ENCODE measurements at regions not wholly inside any gene's neighbourhood (a gene's known extent, or its start where the extent isn't known, plus 50 kb on each side); places are given as distances from the start of the nearest gene placed in this dataset.

DNA sequence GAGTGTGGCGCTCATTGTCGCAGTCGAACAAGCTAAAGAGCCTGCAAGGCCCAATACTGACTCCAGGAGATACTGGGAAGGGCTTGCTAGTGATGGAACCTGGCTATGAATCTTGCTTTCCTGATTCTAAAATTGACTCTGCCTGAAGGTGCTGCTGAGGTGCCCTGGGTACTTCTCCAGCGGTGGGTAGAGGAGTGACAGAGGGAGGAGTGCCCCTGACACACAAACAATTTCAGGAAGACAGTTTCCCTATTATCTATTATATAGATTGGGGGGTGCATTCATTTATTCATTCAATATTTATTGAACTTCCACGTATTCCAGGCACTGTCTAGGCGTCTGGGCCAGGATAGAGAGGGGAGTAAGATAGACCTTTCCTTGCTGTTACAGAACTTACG, 339.2 kb upstream of the GATB start:
- TF ChIP-seq, protein P1, sequence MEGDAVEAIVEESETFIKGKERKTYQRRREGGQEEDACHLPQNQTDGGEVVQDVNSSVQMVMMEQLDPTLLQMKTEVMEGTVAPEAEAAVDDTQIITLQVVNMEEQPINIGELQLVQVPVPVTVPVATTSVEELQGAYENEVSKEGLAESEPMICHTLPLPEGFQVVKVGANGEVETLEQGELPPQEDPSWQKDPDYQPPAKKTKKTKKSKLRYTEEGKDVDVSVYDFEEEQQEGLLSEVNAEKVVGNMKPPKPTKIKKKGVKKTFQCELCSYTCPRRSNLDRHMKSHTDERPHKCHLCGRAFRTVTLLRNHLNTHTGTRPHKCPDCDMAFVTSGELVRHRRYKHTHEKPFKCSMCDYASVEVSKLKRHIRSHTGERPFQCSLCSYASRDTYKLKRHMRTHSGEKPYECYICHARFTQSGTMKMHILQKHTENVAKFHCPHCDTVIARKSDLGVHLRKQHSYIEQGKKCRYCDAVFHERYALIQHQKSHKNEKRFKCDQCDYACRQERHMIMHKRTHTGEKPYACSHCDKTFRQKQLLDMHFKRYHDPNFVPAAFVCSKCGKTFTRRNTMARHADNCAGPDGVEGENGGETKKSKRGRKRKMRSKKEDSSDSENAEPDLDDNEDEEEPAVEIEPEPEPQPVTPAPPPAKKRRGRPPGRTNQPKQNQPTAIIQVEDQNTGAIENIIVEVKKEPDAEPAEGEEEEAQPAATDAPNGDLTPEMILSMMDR (IDR thresholded peaks at IDR 0.05; ENCODE audit: low read depth, low read length, poor library complexity, severe bottlenecking) = no peak
- no peak for TF ChIP-seq EZH2phosphoT487 (IDR thresholded peaks at IDR 0.05; ENCODE audit: borderline replicate concordance, low read length)

All from DOHH2 (cell line).